GM12878 (cell line): ENCODE measurements at regions not wholly inside any gene's neighbourhood (a gene's known extent, or its start where the extent isn't known, plus 50 kb on each side); places are given as distances from the start of the nearest gene placed in this dataset.

Source experiments
- ATAC-seq: fragments of 200-7000 bp; cut with Tn5 transposase; 3 replicates; pipeline ENCODE4 v1.9.1; 2020; ENCODE audit warnings: mild to moderate bottlenecking, moderate library complexity
- BruUV-seq: library from RNA; stranded (reverse); fragments of 400-500 nt; replicated peaks from 2 replicates; lab custom pipeline; 2021; lab: Mats Ljungman, UMichigan
- CTCF ChIA-PET: fragments of 300-600 bp; sonication (Branson Sonifier 250); formaldehyde crosslinking; extraction: SDS; loops from one replicate; lab custom pipeline; 2021; ENCODE audit warnings: inconsistent platforms; lab: Yijun Ruan, JAX
- POLR2A ChIA-PET: fragments of 350-600 bp; formaldehyde crosslinking; extraction: SDS; loops from one replicate; lab custom pipeline; 2021; ENCODE audit warnings: inconsistent platforms; lab: Charles Lee
- RAD21 ChIA-PET: fragments of 300-600 bp; sonication (Branson Sonifier 250); formaldehyde crosslinking; loops from one replicate; lab custom pipeline; 2023; ENCODE audit warnings: antibody characterized with exemption; ENCODE audit not compliant: unreplicated experiment; lab: Charles Lee
- SMC1A ChIA-PET: fragments of 300-600 bp; sonication (Branson Sonifier 250); formaldehyde crosslinking; loops from one replicate; lab custom pipeline; 2023; ENCODE audit not compliant: unreplicated experiment, uncharacterized antibody; lab: Charles Lee
- DNase-seq: peaks from one replicate; pipeline ENCODE4 v3.0.0-alpha.2; 2011; ENCODE audit warnings: low read depth, low spot score
- FAIRE-seq: peaks from 3 replicates; lab custom pipeline; 2011; peaks lifted over from hg19 to GRCh38; lab: Jason Lieb, UNC
- H2AFZ ChIP-seq: 2 replicates; pipeline ENCODE4 v1.6.0; 2011; ENCODE audit warnings: low read depth, low read length, control low read depth; ENCODE audit not compliant: control insufficient read depth
- H3K27ac ChIP-seq: 2 replicates; pipeline ENCODE4 v1.5.1; 2011; ENCODE audit warnings: control low read depth; ENCODE audit not compliant: control insufficient read depth, insufficient read depth
- H3K27me3 ChIP-seq, 2 experiments: replicated peaks in 1 of 2; 2 replicates each; pipeline versions ENCODE4 v1.6.0 to v1.6.1; 2011; ENCODE audit warnings: low read length in 1 of 2; ENCODE audit not compliant: control insufficient read depth in 2 of 2, insufficient read depth in 2 of 2
- H3K36me3 ChIP-seq, 2 experiments: 2 replicates each; pipeline ENCODE4 v1.5.1; 2011; ENCODE audit warnings: low read length in 1 of 2; ENCODE audit not compliant: control insufficient read depth in 2 of 2, insufficient read depth in 2 of 2
- H3K4me1 ChIP-seq: 2 replicates; pipeline ENCODE4 v1.6.1; 2011; ENCODE audit warnings: mild to moderate bottlenecking, low read length, moderate library complexity, mixed read lengths; ENCODE audit not compliant: control insufficient read depth, insufficient read depth
- H3K4me2 ChIP-seq: 2 replicates; pipeline ENCODE4 v1.6.0; 2011; ENCODE audit warnings: control low read depth; ENCODE audit not compliant: control insufficient read depth, insufficient read depth
- H3K4me3 ChIP-seq: fragments of 200-600 bp; sonication (generic); 2 replicates; pipeline ENCODE4 v1.5.1; 2016
- H3K79me2 ChIP-seq: 2 replicates; pipeline ENCODE4 v1.6.0; 2011; ENCODE audit warnings: low read length; ENCODE audit not compliant: control insufficient read depth, insufficient read depth
- H3K9ac ChIP-seq: 2 replicates; pipeline ENCODE4 v1.8.0; 2011; ENCODE audit warnings: low read length, control low read depth, mixed read lengths; ENCODE audit not compliant: control insufficient read depth, insufficient read depth
- H3K9me3 ChIP-seq: replicated peaks from 3 replicates; pipeline ENCODE4 v1.5.1; 2011; ENCODE audit warnings: mild to moderate bottlenecking, low read length; ENCODE audit not compliant: control insufficient read depth, insufficient read depth
- H4K20me1 ChIP-seq: 2 replicates; pipeline ENCODE4 v1.6.0; 2011; ENCODE audit not compliant: control insufficient read depth, insufficient read depth
- HDAC2 ChIP-seq: fragments of 200-600 bp; sonication (generic); IDR thresholded peaks from 2 replicates; pipeline ENCODE4 v1.6.1; 2017
- RB1 ChIP-seq: fragments of 450-650 bp; formaldehyde crosslinking; IDR thresholded peaks from 2 replicates; pipeline ENCODE4 v1.6.1; 2017; ENCODE audit warnings: mild to moderate bottlenecking, borderline replicate concordance
- ZNF687 ChIP-seq: fragments of 450-650 bp; IDR thresholded peaks from 2 replicates; pipeline ENCODE4 v1.6.1; 2017; ENCODE audit warnings: mild to moderate bottlenecking, moderate library complexity
- WGBS: methylation state at CpG from one replicate; pipeline ENCODE4 v1.1.6; 2016; ENCODE audit warnings: low lambda C conversion rate; ENCODE audit not compliant: insufficient replicate concordance, insufficient coverage; ENCODE audit errors: missing lambda C conversion rate; 5-methylcytosine and 5-hydroxymethylcytosine counted together
- in situ Hi-C: fragments of 300-500 bp; cut with MboI; formaldehyde crosslinking; loops from 9 replicates; pipeline ENCODE4 v1.14.3; 2018; ENCODE audit warnings: mixed read lengths
- intact Hi-C: fragments of 100-400 bp; cut with micrococcal nuclease; formaldehyde crosslinking; loops from one replicate; pipeline ENCODE4 v1.14.2; 2022; ENCODE audit not compliant: unreplicated experiment
- TF ChIP-seq, protein P1 (sequence below): fragments of 450-650 bp; IDR thresholded peaks from 2 replicates; pipeline ENCODE4 v1.6.1; 2017; ENCODE audit warnings: low read depth, mild to moderate bottlenecking, moderate library complexity

DNA sequence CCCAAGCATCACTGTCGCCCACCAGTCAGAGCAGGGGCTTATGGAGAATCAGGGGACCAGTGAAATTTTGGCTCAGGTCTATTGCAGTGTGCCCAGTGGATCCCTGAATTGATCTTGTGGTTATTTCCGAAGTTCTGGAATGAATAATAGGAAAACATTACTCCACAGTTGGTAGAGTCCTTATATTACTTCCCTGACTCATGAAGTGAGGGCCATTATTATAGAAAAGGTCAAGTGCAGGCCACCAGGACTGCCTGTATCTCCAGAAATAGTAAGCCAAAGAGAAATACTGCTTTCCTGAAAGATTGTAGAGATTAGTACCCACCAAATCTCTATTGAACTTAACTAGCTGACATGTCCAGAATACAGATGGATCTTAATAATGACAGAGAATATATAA lies 335.0 kb downstream of the NPR3 start (continued):
- TF ChIP-seq, protein P1, sequence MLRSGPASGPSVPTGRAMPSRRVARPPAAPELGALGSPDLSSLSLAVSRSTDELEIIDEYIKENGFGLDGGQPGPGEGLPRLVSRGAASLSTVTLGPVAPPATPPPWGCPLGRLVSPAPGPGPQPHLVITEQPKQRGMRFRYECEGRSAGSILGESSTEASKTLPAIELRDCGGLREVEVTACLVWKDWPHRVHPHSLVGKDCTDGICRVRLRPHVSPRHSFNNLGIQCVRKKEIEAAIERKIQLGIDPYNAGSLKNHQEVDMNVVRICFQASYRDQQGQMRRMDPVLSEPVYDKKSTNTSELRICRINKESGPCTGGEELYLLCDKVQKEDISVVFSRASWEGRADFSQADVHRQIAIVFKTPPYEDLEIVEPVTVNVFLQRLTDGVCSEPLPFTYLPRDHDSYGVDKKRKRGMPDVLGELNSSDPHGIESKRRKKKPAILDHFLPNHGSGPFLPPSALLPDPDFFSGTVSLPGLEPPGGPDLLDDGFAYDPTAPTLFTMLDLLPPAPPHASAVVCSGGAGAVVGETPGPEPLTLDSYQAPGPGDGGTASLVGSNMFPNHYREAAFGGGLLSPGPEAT: no peak
- TF ChIP-seq RB1: no peak

GRCh38 chr5:33048315-33048714 lies 337.2 kb downstream of the NPR3 start:
- Histone ChIP-seq H3K9ac (no peak overlapping the region), H3K9me3 (no peaks in the 10 kb centered on the region), H4K20me1 (no peaks in the 10 kb centered on the region), H3K4me1 (no peaks in the 10 kb centered on the region), H3K4me2 (no peak overlapping the region), H3K36me3 (no peaks in the 10 kb centered on the region), H2AFZ (no peak overlapping the region), H3K4me3 (no peak overlapping the region), H3K27me3 (no peaks in the 10 kb centered on the region), H3K79me2 (no peaks in the 10 kb centered on the region), H3K27ac (no peak overlapping the region)
- ATAC-seq (no peak), DNase-seq (no peak), FAIRE-seq (no peak)
- ChIA-PET POLR2A (no interaction called here), CTCF (no interaction called here), RAD21 (no interaction called here), SMC1A (no interaction called here)
- TF ChIP-seq ZNF687 (no peak), HDAC2 (no peak)
- intact Hi-C loops: no loop called here
- WGBS: 0% methylated on average over 3 of the region's 3 CpGs
- in situ Hi-C loops: no loop called here
- no TSS peak for BruUV-seq
